DOHH2 (cell line): ENCODE measurements at regions not wholly inside any gene's neighbourhood (a gene's known extent, or its start where the extent isn't known, plus 50 kb on each side); places are given as distances from the start of the nearest gene placed in this dataset.

Experiments used
- EZH2phosphoT487 ChIP-seq: fragments of 200-600 bp; sonication (generic); IDR thresholded peaks from 2 replicates; pipeline ENCODE4 v1.6.1; 2017; ENCODE audit warnings: borderline replicate concordance, mild to moderate bottlenecking, antibody characterized with exemption, low read length, moderate library complexity, mixed read lengths
- TF ChIP-seq, protein P1 (sequence below): fragments of 200-600 bp; sonication (generic); IDR thresholded peaks from one replicate; pipeline ENCODE4 v1.5.1; 2014; ENCODE audit warnings: antibody characterized with exemption, mild to moderate bottlenecking, low read depth, low read length; ENCODE audit not compliant: poor library complexity, severe bottlenecking

DNA sequence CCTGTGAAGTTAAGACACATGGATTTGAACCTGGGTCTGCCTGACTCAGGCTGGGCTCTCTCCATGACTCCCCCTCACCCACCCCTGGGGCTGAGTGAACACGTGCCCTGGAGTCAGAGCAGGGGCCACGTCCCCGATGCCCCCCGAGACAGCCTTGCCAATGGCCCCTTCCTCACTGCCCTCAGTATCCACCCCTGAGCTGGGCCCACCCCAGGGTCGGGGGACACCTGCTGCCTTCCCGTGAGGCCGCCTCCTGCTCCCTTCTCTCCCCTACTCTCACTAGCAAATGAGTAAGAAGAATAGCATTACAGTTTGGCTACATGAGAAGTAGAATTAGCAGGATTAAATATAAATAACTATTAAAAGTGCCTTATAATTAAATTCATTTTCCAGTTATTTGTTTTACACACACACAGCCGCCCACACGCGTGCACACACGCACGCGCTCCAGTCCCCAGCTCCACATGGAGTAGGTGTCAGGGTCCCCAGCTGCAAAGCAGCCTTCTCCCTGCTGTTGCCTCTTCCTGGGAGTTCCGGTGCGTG lies 117.4 kb upstream of the LINGO1 start:
- TF ChIP-seq, protein P1, sequence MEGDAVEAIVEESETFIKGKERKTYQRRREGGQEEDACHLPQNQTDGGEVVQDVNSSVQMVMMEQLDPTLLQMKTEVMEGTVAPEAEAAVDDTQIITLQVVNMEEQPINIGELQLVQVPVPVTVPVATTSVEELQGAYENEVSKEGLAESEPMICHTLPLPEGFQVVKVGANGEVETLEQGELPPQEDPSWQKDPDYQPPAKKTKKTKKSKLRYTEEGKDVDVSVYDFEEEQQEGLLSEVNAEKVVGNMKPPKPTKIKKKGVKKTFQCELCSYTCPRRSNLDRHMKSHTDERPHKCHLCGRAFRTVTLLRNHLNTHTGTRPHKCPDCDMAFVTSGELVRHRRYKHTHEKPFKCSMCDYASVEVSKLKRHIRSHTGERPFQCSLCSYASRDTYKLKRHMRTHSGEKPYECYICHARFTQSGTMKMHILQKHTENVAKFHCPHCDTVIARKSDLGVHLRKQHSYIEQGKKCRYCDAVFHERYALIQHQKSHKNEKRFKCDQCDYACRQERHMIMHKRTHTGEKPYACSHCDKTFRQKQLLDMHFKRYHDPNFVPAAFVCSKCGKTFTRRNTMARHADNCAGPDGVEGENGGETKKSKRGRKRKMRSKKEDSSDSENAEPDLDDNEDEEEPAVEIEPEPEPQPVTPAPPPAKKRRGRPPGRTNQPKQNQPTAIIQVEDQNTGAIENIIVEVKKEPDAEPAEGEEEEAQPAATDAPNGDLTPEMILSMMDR, result no peak
- TF ChIP-seq EZH2phosphoT487, result no peak
